ENCODE measurements at regions not wholly inside any gene's neighbourhood (a gene's known extent, or its start where the extent isn't known, plus 50 kb on each side); places are given as distances from the start of the nearest gene placed in this dataset.

- no peak overlapping the region for H3K9ac ChIP-seq (ENCODE audit: low read depth in 1 of 2, low read length in 2 of 2)
- WGBS, result 87% methylated on average over 4 of the region's 4 CpGs
- no peak overlapping the region for H3K27ac ChIP-seq (ENCODE audit: low read depth in 1 of 2, low read length in 2 of 2)
- no peaks in the 10 kb centered on the region for H3K9me3 ChIP-seq (ENCODE audit: control insufficient read depth in 4 of 4, low read length in 3 of 4)
- H3K4me1 ChIP-seq (ENCODE audit: control insufficient read depth in 4 of 4, insufficient read depth in 4 of 4, low read length in 3 of 4), result no peaks in the 10 kb centered on the region
- DNase-seq (ENCODE audit: low spot score), result no peak
- H3K36me3 ChIP-seq (ENCODE audit: control insufficient read depth in 4 of 4, insufficient read depth in 3 of 4, low read depth in 1 of 4, low read length in 3 of 4), result no peaks in the 10 kb centered on the region
- TF ChIP-seq GABPA (IDR thresholded peaks at IDR 0.05 in 1 of 2, conservative IDR thresholded peaks at IDR 0.05 in 1 of 2) (no peak), ZBTB33 (IDR thresholded peaks at IDR 0.05) (no peak), FOXA2 (IDR thresholded peaks at IDR 0.05) (no peak), ATF3 (IDR thresholded peaks at IDR 0.05) (no peak), RAD21 (IDR thresholded peaks at IDR 0.05) (no peak), HNF4A (conservative IDR thresholded peaks at IDR 0.05) (no peak), JUND (IDR thresholded peaks at IDR 0.05) (no peak), RXRA (IDR thresholded peaks at IDR 0.05) (no peak), MAX (IDR thresholded peaks at IDR 0.05) (no peak), YY1 (IDR thresholded peaks at IDR 0.05) (no peak), CTCF (IDR thresholded peaks at IDR 0.05; ENCODE audit: low read depth, low read length, missing input control) (no peak), EGR1 (IDR thresholded peaks at IDR 0.05; ENCODE audit: low read depth in 2 of 2) (no peak), TAF1 (conservative IDR thresholded peaks at IDR 0.05) (no peak), REST (IDR thresholded peaks at IDR 0.05) (no peak), FOXA1 (IDR thresholded peaks at IDR 0.05) (no peak), NR2F2 (IDR thresholded peaks at IDR 0.05) (no peak)
- H3K27me3 ChIP-seq (ENCODE audit: control insufficient read depth in 4 of 4, insufficient read depth in 4 of 4, low read length in 3 of 4), result no peaks in the 10 kb centered on the region
- H3K4me3 ChIP-seq (ENCODE audit: low read depth in 1 of 3, low read length in 3 of 3), result no peak overlapping the region
Observed at GRCh38 chr1:80536461-80536860, 1264.3 kb upstream of the ADGRL2 start.

- no peaks in the 10 kb centered on the region for H3K27me3 ChIP-seq (ENCODE audit: control insufficient read depth in 4 of 4, insufficient read depth in 4 of 4, low read length in 3 of 4)
- DNase-seq (ENCODE audit: low spot score), result no peak
- H3K4me3 ChIP-seq (ENCODE audit: low read depth in 1 of 3, low read length in 3 of 3), result no peak overlapping the region
- H3K9me3 ChIP-seq (ENCODE audit: control insufficient read depth in 4 of 4, low read length in 3 of 4), result no peaks in the 10 kb centered on the region
- no peak overlapping the region for H3K9ac ChIP-seq (ENCODE audit: low read depth in 1 of 2, low read length in 2 of 2)
- H3K27ac ChIP-seq (ENCODE audit: low read depth in 1 of 2, low read length in 2 of 2), result no peak overlapping the region
- no peaks in the 10 kb centered on the region for H3K4me1 ChIP-seq (ENCODE audit: control insufficient read depth in 4 of 4, insufficient read depth in 4 of 4, low read length in 3 of 4)
- WGBS, result 76% methylated on average over 2 of the region's 2 CpGs
- H3K36me3 ChIP-seq (ENCODE audit: control insufficient read depth in 4 of 4, insufficient read depth in 3 of 4, low read depth in 1 of 4, low read length in 3 of 4), result no peaks in the 10 kb centered on the region
- TF ChIP-seq ATF3 (IDR thresholded peaks at IDR 0.05), result no peak
- no peak for TF ChIP-seq CTCF (IDR thresholded peaks at IDR 0.05; ENCODE audit: low read depth, low read length, missing input control)
- no peak for TF ChIP-seq FOXA1 (IDR thresholded peaks at IDR 0.05)
- no peak for TF ChIP-seq YY1 (IDR thresholded peaks at IDR 0.05)
- no peak for TF ChIP-seq ZBTB33 (IDR thresholded peaks at IDR 0.05)
Observed at GRCh38 chr1:80535466-80535865, 1265.3 kb upstream of the ADGRL2 start.

All from liver (tissue), 8 donors.